ENCODE measurements at regions not wholly inside any gene's neighbourhood (a gene's known extent, or its start where the extent isn't known, plus 50 kb on each side); places are given as distances from the start of the nearest gene placed in this dataset.

DNA sequence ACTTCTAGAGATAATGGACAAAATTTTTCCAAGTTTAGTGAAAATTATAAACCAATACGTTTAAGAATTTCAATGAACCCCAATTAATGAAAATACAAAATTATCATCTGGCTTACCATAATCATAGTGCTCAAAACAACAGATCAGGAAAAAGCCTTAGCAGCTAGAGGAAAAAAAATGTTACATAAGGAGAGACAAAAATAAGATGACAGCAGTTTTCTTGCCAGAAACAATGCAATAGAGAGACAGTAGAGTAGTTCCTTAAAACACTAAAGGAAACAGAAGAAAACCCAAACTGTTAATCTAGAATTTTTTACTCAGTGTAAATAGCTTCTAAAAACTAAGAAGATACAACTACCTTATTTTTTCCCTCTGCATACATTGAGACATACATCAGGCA, 341.7 kb upstream of the CHORDC1 start:
- Histone ChIP-seq H3K4me1 (ENCODE audit: low read length) (no peaks in the 10 kb centered on the region), H3K79me2 (ENCODE audit: low read length) (no peaks in the 10 kb centered on the region), H2AFZ (ENCODE audit: low read depth, low read length) (no peak overlapping the region), H3K9me3 (ENCODE audit: insufficient read depth, low read length) (no peaks in the 10 kb centered on the region), H3K27me3 (ENCODE audit: low read depth, low read length) (no peaks in the 10 kb centered on the region), H4K20me1 (ENCODE audit: insufficient read depth, low read length) (no peaks in the 10 kb centered on the region), H3K4me2 (ENCODE audit: low read length) (no peak overlapping the region), H3K9ac (ENCODE audit: low read length) (no peak overlapping the region), H3K4me3 (ENCODE audit: low read length) (no peak overlapping the region), H3K36me3 (replicated peaks; ENCODE audit: low read depth, low read length) (no peaks in the 10 kb centered on the region), H3K27ac (ENCODE audit: low read length) (no peak overlapping the region)
- TF ChIP-seq EZH2phosphoT487 (IDR thresholded peaks at IDR 0.05; ENCODE audit: low read depth) (no peak), CTCF (IDR thresholded peaks at IDR 0.05; ENCODE audit: low read depth, low read length) (no peak)

DNA sequence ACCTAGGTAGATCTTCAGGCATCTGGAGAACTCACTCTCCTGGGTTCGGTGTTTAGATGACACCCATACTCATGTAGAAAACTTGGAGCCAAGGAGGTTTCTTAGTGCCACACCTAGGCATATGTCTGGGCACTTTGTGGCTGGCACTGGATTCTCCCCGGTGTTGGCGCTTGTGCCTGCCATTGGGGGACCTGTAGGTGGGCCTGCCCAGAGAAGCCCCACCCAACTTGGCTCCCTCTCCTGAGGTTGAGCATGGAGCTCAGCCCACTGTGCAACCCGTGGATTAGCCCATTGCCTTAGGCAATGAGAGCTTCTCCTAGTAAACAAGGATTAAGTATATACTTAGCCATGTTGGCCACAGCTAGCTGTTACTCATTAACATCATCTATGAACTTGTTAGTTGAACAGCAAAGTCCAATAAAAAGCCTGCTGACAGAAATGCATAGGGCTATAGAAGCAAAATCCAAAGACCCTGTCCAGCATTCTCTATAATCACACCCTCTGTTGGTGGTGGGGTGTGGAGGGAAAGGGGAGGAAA, 335.5 kb upstream of the CHORDC1 start:
- Histone ChIP-seq H3K36me3 (replicated peaks; ENCODE audit: low read depth, low read length) (no peaks in the 10 kb centered on the region), H3K27ac (ENCODE audit: low read length) (no peak overlapping the region), H3K27me3 (ENCODE audit: low read depth, low read length) (no peaks in the 10 kb centered on the region), H3K9ac (ENCODE audit: low read length) (no peak overlapping the region), H3K4me3 (ENCODE audit: low read length) (no peak overlapping the region), H2AFZ (ENCODE audit: low read depth, low read length) (no peak overlapping the region), H4K20me1 (ENCODE audit: insufficient read depth, low read length) (no peaks in the 10 kb centered on the region), H3K9me3 (ENCODE audit: insufficient read depth, low read length) (no peaks in the 10 kb centered on the region), H3K79me2 (ENCODE audit: low read length) (no peaks in the 10 kb centered on the region), H3K4me1 (ENCODE audit: low read length) (peaks cover 8% of the 10 kb centered on the region), H3K4me2 (ENCODE audit: low read length) (no peak overlapping the region)
- TF ChIP-seq EZH2phosphoT487 (IDR thresholded peaks at IDR 0.05; ENCODE audit: low read depth): no peak
- TF ChIP-seq CTCF (IDR thresholded peaks at IDR 0.05; ENCODE audit: low read depth, low read length): no peak

DNA sequence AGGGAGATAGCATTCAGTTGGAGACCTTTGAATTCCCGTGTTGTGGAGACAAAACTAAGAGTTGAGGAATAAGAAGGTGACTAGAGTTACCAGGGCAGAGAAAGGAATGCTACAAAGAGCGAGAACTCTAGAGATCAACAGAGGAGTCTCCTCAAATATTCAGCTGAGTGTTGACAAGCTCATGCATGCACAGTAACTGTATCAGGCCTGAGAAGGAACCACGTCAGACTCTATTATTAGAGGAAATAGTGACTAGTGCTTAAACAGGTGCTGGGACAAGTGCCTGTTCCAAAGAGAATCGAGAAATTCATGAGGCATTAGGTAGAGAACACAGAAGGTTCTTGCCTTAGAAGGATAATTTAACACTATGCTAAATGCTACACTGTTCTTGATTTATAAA, 333.8 kb upstream of the CHORDC1 start:
- Histone ChIP-seq H3K27me3 (ENCODE audit: low read depth, low read length) (no peaks in the 10 kb centered on the region), H3K79me2 (ENCODE audit: low read length) (no peaks in the 10 kb centered on the region), H3K27ac (ENCODE audit: low read length) (no peak overlapping the region), H3K4me1 (ENCODE audit: low read length) (peaks cover 8% of the 10 kb centered on the region), H3K9me3 (ENCODE audit: insufficient read depth, low read length) (no peaks in the 10 kb centered on the region), H2AFZ (ENCODE audit: low read depth, low read length) (0 out of 2 replicates have a peak overlapping the region, but pooled peaks have one; percentile 10), H3K36me3 (replicated peaks; ENCODE audit: low read depth, low read length) (no peaks in the 10 kb centered on the region), H3K4me2 (ENCODE audit: low read length) (no peak overlapping the region), H3K9ac (ENCODE audit: low read length) (no peak overlapping the region), H3K4me3 (ENCODE audit: low read length) (no peak overlapping the region), H4K20me1 (ENCODE audit: insufficient read depth, low read length) (no peaks in the 10 kb centered on the region)
- TF ChIP-seq CTCF (IDR thresholded peaks at IDR 0.05; ENCODE audit: low read depth, low read length) (no peak), EZH2phosphoT487 (IDR thresholded peaks at IDR 0.05; ENCODE audit: low read depth) (no peak)

- Histone ChIP-seq H3K27me3 (ENCODE audit: low read depth, low read length) (no peaks in the 10 kb centered on the region), H3K27ac (ENCODE audit: low read length) (no peak overlapping the region), H3K9ac (ENCODE audit: low read length) (no peak overlapping the region), H3K79me2 (ENCODE audit: low read length) (no peaks in the 10 kb centered on the region), H3K4me3 (ENCODE audit: low read length) (no peak overlapping the region), H3K4me1 (ENCODE audit: low read length) (peaks cover 8% of the 10 kb centered on the region), H3K9me3 (ENCODE audit: insufficient read depth, low read length) (no peaks in the 10 kb centered on the region), H3K36me3 (replicated peaks; ENCODE audit: low read depth, low read length) (no peaks in the 10 kb centered on the region), H2AFZ (ENCODE audit: low read depth, low read length) (no peak overlapping the region), H3K4me2 (ENCODE audit: low read length) (no peak overlapping the region), H4K20me1 (ENCODE audit: insufficient read depth, low read length) (no peaks in the 10 kb centered on the region)
- no peak for TF ChIP-seq CTCF (IDR thresholded peaks at IDR 0.05; ENCODE audit: low read depth, low read length)
- no peak for TF ChIP-seq EZH2phosphoT487 (IDR thresholded peaks at IDR 0.05; ENCODE audit: low read depth)
Measured at GRCh38 chr11:90556026-90556425, 333.2 kb upstream of the CHORDC1 start.
